Fibroblast of skin of left biceps (primary cell): ENCODE measurements at regions not wholly inside any gene's neighbourhood (a gene's known extent, or its start where the extent isn't known, plus 50 kb on each side); places are given as distances from the start of the nearest gene placed in this dataset.
"Not testable (repeated sequence)": the region's sequence is repeated elsewhere in the genome, so short reads cannot be mapped to it uniquely, and the experiment has no call there.

Experiments
- DNase-seq, 2 experiments: peaks; one replicate each; pipeline ENCODE4 v3.0.0-alpha.2; 2013; ENCODE audit warnings: low read depth in 2 of 2

- DNase-seq = no peak
Observed at GRCh38 chr3:87793337-87793877, 265.4 kb downstream of the CGGBP1 start.

GRCh38 chr3:87792534-87793336 is 266.1 kb downstream of the CGGBP1 start, which contains the start of gene HTR1F:
Gene HTR1F, plus strand, starts transcription at chr3:87792706.
- no peak for DNase-seq

- DNase-seq = no peak
Observed at GRCh38 chr3:87792198-87792533, 266.6 kb downstream of the CGGBP1 start.

- no peak for DNase-seq
Observed at GRCh38 chr3:87791248-87792027, 267.4 kb downstream of the CGGBP1 start.

GRCh38 chr3:87789049-87789448 is 269.8 kb downstream of the CGGBP1 start:
- not testable (repeated sequence) for DNase-seq

GRCh38 chr3:87788516-87788915 is 270.3 kb downstream of the CGGBP1 start:
- no peak for DNase-seq

GRCh38 chr3:87780811-87781210 is 278.0 kb downstream of the CGGBP1 start:
- DNase-seq = no peak

- no peak for DNase-seq
Observed at GRCh38 chr3:87778876-87779275, 279.9 kb downstream of the CGGBP1 start.

- DNase-seq = peak in 1 of 2 experiments; percentile 0
Observed at GRCh38 chr3:87771337-87772192, 287.2 kb downstream of the CGGBP1 start.

GRCh38 chr3:87766721-87767120 is 292.1 kb downstream of the CGGBP1 start:
- no peak for DNase-seq

- no peak for DNase-seq
Observed at GRCh38 chr3:87765256-87765655, 293.5 kb downstream of the CGGBP1 start.

- no peak for DNase-seq
Observed at GRCh38 chr3:87761795-87762194, 297.0 kb downstream of the CGGBP1 start.

GRCh38 chr3:87761341-87761740 is 297.5 kb downstream of the CGGBP1 start:
- DNase-seq = no peak

GRCh38 chr3:87756616-87757015 is 302.2 kb downstream of the CGGBP1 start:
- DNase-seq = no peak

- no peak for DNase-seq
Observed at GRCh38 chr3:87755852-87756251, 303.0 kb downstream of the CGGBP1 start.

- DNase-seq = no peak
Observed at GRCh38 chr3:87742250-87742649, 316.6 kb downstream of the CGGBP1 start.

GRCh38 chr3:87740894-87741293 is 317.9 kb downstream of the CGGBP1 start:
- DNase-seq = not testable (repeated sequence)

GRCh38 chr3:87737817-87738216 is 321.0 kb downstream of the CGGBP1 start:
- DNase-seq = not testable (repeated sequence)

GRCh38 chr3:87733671-87734367 is 325.0 kb downstream of the CGGBP1 start:
- no peak for DNase-seq

- no peak for DNase-seq
Observed at GRCh38 chr3:87732294-87732693, 326.5 kb downstream of the CGGBP1 start.

- no peak for DNase-seq
Observed at GRCh38 chr3:87727783-87728182, 331.0 kb downstream of the CGGBP1 start.
